Activated T-cell treated with anti-CD3 and anti-CD28 coated beads for 48 hours (primary cell): ENCODE measurements at regions not wholly inside any gene's neighbourhood (a gene's known extent, or its start where the extent isn't known, plus 50 kb on each side); places are given as distances from the start of the nearest gene placed in this dataset.

Experiments
- DNase-seq: peaks from one replicate; pipeline ENCODE4 v3.0.0-alpha.2; 2020; ENCODE audit warnings: low read depth

DNA sequence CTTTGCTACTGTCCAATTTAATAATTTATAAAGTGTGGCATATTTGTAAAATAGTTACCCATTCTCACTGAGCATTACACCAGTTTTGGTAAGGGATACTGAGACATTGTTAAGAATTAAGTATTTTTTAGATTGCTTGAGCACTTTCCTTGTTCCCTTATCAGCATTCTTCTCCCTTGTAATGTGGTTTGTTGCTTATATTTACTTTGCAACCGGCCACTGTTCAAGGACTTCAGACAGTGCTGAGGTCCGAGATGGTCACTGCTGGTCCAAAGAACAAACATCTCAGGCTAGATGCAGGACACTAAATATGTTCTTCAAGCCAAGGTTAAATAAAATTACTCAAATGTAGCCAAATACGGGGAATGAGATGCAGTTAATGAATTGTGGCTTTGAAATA lies 161.4 kb downstream of the TM9SF2 start:
- no peak for DNase-seq

DNA sequence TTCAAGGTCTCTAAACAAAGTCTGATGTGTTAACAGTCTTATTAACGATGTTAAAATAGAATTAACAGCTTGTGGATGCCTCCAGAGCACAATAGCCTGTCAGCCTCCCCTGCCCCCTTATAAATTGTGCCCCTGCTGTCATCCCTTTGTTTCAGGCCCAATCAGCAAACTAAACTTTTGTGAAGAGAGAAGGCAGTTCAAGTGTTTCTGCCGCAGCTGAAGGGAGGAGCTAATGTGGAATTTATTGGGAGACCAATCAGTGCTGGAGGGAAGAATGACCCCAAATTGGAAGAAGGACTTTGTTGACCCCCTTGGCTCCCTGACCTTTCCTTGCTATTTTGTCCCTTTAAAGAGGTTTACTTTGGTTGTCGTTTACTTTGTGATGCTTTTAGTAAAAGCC lies 160.5 kb downstream of the TM9SF2 start:
- DNase-seq, result no peak

DNA sequence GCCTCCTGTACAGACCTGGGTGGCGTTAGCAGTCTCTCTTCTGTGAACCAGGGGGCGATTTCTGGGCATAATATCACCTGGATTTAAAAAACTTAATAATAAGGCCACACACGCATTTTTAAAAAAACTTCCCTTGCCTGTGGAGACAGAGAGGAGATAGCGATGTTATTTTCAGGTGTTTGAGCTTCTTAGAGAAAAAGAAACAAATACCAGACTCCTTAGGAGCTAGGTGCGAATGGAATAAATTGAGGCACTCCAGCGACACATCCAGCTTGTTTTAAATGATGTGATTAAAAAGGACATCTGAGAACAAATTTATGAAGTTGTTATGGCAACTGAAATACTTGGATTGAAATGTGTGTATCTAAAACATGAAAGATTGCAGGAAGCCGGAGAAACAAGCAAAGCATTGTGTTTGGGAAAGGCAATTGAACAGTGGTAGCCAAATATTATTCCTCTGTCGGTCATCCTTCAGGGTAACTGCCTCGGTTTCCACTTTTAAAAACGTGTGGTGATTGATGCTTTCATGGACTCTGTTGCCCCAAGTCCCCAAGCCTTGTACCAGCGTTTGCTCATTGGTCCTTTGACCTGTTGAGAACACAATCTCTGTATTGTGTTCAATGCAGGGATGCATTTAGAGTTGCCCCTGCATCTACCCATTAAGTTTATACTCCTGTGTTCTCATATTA lies 158.7 kb downstream of the TM9SF2 start:
- DNase-seq, result no peak

DNA sequence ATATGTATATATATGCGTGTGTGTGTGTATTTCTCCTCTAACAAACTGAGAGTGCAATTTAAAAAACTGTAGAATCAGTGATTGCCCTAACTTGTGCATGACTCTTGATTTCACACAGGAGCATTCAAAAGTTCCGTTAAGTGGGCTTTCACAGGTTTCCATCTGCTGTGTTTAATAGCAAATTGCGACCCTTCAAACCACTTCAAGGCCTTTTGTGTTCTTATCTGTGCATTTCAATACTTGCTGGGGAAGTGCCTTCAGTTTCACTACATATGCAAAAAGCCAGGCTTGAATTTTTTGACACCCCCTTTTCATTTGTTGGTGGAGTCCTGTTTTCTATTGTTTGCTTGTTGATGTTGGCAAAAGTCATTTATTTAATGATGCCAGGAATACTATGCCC lies 158.0 kb downstream of the TM9SF2 start:
- no peak for DNase-seq

DNA sequence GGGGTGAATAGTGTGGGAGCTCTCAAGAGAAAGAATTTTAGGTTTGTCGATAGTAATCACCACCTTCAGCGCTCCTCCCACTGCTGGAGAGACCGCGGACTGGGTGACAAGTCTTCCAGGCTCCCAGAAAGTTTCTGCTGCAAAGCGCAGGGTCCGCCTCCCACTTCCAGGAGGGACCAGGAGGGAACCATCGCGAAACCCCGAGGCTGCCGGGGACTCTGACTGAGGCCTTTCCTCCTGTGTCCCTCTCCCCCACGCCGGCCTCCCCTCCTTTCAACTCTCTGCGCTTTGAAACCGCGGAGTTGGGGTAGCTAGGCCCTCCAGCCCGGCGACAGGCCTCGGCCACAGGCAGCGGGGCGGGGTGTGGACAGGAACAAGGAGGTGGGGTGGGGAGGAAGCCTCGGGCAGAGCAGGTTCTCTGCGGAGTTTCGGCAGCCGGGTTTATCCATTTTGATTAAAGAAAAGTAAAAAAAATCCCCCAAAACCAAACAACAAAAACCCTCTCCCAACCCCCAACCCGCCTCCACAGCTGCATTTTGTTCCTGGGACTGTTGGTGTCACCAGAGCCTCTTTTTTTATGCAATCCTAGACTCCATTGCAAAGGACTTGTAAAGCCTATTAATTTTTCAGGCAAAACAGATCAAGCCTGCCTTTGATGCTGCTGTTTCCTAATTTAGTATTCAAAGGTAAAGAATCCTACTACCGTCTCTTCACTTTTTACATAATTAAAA lies 157.2 kb downstream of the TM9SF2 start:
- DNase-seq, result peak; percentile 29

DNA sequence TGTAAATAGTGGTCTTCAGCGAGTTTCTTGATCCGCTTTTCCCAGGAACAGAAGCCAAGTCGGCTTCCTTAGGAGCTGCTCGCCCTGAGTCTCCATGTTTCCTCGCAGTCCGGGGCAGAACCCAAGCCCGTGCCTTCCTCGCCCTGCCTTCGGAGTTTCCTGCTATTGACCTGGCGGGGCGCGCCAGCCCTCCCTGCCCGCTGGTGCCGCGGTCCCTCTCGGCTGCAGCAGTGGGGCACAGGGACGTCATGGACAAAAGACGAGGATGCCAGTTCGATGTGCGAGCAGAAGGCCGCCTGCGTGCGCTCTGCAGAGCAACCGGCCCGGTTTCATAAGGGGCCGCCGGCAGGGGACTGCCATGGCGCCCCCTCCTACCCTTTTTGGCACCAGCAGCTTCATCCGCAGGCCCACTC lies 156.6 kb downstream of the TM9SF2 start:
- peak; percentile 14 for DNase-seq

DNA sequence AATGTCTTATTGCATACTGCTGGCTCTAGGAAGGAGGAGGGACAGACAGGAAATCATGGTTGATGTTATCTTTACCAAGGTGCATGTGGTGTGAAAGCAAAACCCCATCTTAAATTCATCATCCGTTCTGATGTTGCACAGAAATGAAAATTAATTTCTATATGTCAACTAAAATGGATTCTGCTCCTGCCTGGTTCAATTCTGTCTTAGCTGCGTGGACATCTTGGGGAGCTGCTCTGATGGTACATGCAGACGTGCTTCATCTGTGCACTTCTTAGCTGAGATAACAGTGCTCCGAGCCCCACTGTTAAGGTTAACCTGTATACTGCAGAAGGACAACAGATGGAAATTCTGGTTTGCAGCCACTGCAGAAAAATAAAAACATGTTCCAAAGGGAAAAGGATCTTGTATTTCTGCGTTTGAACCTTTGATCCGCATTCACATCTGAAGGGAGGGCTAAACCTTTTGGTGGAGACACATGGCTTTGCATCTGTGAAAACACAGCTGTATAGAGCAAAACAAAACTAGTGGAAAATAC lies 155.6 kb downstream of the TM9SF2 start:
- no peak for DNase-seq

DNA sequence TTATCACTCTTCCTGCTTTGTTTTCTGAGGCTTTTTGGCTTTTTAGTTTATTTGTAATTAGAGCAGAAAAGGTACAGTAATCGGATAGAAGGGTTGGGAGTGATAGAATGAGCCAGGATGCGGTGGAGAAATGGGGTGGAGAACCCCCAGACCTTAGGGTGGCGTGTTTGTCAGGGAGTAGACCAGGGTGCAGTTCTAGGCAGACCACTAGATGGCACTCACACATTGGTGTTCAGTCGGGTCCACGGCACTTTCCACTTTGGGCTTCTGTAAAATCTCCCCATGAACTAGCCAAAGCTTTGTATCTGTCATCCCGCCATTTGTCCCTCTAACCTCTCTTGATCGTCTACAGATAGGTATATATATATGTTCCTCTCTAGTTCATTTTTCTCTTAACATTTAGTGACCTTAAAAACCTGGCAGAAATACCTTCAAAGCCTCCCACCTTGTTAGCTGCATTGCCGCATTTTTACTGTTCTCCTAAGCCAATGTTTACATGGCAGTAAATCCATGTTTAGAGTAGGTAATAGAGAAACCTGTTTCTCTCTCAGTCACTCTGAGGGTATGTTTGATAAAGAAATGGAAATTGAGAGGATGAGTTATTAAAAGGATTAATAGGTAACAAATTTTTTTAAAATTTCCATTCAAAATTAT lies 154.9 kb downstream of the TM9SF2 start:
- peak; percentile 72 for DNase-seq

DNA sequence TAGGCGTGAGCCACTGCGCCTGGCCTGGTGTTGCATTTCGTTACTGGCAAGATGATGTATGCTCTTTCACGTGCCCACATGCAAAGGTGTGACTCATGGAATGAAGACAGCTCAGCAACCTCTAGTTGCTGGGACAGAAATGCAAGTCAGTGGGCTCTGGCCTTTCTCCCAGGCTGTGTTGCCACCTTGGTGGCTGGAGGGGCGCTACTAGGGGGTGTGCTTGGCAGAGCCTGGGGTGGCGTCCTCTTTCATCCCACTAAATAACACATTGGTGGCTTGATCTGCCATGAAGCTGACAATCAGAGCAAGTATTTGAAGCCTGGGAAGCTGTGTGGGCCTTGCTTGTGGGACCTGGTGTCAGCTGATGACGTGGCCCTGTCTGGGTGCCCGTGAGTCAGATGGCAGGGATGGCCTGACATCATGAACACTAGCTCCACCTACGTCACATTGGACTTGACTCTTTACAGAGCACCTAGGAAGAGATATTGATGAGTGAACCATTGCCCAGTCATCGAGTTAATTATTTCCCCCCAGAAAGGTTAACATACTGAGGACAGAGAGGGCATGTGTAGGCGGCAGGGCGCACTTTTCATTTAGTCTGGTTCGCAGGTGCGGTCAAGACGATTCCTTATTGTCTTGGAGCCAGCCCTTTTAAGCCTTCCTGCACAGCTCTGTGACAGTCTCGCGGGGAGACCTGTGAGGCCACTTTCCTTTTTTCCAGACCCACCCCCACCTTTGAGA lies 154.2 kb downstream of the TM9SF2 start:
- peak; percentile 41 for DNase-seq

DNA sequence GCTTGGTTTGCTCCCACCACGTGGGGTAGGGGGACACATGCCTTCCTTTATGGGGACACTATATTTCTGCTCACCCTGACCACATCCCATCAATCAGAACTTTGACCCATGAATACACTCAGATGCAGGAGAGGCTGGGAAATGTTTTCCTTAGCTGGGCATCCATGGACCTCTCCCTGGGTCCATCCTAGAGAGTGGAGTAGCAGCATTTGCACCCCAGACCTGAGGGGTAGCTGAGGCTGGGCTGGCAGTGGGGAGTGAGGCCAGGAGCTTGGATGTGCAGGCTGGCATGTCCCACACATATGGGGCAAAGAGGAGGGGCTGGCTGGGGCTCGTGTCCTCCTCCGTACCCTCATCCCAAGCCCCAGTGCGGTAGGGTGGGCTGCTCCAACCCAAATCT lies 152.8 kb downstream of the TM9SF2 start:
- DNase-seq, result no peak

DNA sequence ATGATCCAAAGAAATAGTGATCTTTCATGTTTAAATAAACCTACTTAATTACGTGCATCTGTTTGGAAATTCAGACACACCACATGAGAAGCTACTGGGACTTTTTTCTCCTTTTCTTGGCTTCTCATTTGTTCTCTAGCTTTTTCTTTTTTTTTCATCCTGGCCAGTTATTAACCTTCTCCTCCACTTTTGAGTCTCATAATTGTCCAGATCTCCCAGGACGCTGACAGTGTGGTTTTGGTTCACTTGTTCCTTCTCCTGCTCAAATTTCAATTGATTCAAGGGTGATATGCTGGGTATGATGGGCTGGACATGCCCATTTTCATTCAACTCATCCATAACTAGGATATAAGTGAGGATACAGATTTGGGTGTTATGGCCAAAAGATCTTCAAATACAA lies 152.3 kb downstream of the TM9SF2 start:
- DNase-seq, result no peak

DNA sequence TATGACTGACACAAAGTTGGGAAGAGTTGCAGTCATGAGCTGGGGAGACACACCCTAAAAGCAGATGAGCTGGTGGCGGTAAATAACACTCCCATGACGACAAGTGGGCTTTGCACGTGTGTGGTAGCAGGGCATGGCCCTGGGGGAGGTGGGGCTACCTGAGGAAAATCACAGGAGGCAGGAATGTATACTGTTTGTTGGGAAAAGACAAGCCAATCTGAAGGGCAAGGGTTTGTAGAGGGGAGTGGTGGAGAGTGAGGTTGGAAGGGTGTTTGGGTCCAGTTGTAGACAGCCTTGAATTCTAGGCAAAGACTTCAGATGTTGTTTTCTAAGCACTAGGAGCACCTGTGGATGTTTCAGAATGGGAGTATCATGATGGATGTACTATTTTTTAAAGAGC lies 151.6 kb downstream of the TM9SF2 start:
- no peak for DNase-seq

DNA sequence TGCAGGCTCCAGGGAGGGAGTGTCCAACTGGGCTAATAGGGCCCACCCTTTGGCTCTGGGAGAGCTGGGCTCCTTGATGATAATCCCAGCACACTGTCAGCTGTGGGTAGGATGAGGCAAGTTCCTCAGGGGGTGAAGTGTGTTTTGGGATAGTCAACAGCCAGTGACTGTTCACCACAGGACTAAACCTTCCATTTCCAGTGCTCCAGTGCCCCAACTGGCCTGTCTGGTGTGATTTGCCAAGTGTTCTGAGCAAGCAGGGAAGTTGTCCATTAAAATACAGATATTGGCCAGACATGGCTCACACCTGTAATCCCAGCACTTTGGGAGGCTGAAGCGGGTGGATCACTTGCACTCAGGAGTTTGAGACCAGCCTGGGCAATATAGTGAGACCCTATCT lies 150.9 kb downstream of the TM9SF2 start:
- DNase-seq, result no peak

DNA sequence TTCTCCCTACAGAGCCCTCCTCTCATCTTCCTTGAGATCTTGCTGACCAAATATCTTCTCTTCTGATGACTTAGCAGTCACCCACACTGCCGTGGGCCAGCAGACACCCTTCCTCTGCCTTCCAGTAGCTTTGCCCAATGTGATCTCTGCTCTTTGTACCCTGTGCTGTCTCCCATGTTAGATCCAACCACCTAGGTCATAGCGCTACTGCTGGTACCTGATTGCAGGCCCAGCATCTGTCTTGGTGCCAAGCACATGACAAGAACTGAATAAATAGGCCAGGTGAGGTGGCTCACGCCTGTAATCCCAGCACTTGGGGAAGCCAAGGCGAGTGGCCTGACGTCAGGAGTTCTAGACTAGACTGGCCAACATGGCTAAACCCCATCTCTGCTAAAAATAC lies 149.7 kb downstream of the TM9SF2 start:
- no peak for DNase-seq

DNA sequence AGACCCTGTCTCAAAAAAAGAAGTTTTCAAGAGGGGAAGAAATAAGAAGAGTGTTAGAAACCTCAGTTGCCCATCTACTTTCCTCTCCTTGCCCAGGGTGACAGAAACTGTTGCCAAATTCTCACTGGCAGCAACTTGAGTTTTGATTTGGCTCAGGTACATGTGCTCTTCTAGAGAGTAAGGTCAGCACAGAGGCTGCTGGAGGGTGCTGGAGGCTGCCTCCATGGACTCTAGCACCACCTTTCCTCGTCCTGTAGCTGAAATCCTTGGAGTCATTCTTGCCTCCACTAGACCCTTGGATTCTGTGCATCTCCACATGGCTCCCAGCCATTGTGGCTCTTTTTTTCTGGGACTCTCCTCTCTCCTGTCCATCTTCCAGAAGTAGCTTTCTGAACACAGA lies 149.1 kb downstream of the TM9SF2 start:
- DNase-seq, result no peak

DNA sequence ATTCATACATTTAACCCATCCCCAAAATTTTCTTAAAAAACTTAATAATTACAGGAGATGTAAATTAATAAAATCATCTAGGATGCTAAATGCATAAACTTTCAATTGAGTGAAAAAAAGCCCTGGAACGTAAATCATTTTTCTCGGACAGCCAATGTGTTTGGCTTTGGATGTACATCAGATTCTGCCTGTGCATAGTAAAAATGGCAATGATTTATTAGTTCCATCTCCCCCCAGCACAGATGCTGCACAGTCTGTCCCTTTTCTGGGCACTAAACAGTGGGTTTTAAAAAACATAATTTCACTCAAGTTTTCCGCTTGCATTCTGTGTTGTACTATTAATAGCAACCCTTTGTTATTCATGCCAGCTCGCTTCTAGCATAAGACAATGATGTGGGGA lies 147.7 kb downstream of the TM9SF2 start:
- DNase-seq, result no peak

DNA sequence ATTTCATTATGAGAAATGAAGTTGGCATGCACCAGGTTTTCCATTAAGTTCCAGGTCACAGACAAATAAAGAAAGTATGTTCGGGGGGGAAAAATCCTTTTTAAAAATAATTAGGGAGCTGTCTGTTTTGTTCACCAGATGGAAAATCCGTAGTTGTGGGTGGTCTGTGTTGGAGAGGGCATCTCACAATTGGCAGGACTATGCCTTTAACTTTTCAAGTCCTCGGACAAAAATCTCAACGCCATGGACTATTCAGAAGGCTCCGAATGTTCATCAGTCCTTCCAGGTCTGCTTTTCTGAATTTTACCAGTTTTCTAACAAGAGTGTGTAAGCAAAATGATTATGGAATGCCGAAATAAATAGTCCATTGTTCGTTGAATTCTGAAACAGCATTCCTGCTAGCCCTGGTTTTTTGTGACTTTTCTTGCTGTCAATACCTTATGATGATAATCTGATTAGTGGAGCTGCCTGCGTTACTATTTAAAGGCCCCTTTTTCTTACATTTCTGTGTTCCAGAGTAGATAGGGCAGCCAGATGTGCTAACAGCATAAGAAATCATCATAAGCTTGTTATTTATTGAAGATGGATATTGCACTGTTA lies 146.9 kb downstream of the TM9SF2 start:
- no peak for DNase-seq

DNA sequence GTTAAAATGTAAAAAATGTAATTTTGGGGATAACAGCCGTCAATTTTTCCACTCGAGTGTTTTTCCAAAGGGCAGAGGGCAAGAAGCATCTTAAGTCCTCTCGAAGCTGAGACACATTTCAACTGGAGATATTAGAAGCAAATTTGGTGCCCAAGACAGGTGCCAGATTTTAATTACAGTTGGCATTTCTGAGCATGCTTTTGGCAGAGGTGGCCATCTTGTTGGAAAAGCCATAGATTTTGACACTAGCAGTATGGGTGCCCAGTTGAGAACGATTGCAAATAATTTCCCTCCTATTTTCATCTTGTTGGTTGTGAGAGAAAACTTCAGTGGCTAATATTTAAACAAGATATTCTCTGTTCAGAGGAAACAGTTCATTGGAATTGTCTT lies 146.3 kb downstream of the TM9SF2 start:
- DNase-seq, result no peak

DNA sequence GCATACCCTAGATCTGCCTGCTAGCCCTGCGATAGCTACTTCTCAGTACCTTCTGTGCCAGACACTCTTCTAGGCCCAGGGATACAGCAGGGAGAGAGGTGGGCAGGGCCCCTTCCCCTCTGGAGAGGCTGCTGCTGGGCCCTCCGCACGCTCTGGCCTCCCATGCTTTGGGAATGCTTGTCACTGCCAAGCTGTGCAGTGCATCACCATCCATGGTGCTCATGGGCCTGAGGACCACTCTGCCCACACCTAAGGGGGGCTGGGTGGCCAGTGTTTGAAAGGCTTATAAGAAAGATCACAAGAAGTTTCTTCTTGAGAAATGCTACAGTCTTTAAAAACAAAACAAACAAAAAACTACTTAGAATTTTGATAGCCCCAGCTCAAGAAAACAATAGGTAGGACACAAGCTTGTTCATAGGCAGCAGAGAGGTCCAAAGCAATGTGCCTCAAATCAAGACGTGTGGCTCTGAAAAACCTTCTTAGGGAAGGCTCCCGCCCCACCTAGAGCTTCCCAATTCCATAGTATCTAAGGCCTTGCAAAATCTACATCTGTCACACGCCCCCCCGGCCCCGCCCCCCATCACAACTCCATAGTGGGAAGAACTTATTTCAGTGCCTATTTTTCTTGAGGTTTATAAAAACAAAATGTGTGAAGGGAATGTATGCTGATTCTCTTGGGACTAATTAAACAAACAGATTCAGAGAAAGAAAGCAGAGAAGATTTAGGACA lies 145.8 kb downstream of the TM9SF2 start:
- DNase-seq, result no peak

DNA sequence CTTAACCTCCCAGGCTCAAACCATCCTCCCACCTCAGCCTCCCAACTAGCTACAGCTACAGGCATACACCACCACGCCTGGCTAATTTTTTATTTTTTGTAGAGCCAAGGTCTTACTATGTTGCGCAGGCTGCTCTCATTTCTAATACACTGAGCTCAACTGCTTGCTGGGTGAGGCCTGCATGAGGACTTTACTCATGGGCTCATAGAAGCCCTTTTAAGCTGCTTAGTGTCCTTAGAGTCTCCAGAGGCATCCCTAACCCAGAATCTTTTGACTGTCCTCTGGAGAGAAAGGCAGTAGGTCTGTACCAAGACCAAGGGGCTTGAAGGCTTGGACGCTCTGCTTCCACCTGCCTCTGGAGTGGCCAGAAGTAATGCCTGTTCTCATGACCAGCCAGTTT lies 141.6 kb downstream of the TM9SF2 start:
- no peak for DNase-seq

DNA sequence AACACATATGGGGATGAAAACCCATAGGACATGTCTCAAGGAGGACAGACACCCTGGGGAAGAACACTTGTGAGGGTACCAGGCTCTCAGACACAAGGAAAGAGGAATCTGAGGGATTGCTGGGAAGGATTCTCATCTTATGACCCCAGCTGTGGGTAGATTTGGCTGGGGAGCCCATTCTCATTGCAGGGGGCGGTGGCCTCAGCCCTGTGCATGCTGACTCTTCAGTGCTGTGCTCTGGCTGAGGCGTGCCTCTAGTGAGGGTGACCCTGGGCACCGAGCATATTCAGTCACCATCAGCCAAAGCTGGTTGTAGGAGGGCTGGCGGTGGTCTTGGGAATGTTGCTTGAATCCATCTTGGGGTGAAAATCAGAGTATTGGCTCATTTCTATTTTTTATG lies 140.7 kb downstream of the TM9SF2 start:
- no peak for DNase-seq
